ENCODE measurements at regions not wholly inside any gene's neighbourhood (a gene's known extent, or its start where the extent isn't known, plus 50 kb on each side); places are given as distances from the start of the nearest gene placed in this dataset.

- no peak for DNase-seq
These were observed 205.8 kb upstream of the CYRIA start for GRCh38 chr2:16871411-16871810.

- no peak for DNase-seq
These were observed 204.9 kb upstream of the CYRIA start for GRCh38 chr2:16870491-16871076.

- no peak for DNase-seq
These were observed 204.1 kb upstream of the CYRIA start for GRCh38 chr2:16869711-16870110.

- no peak for DNase-seq
These were observed 196.8 kb upstream of the CYRIA start for GRCh38 chr2:16862471-16862870.

- DNase-seq = peak; percentile 51
These were observed 195.9 kb upstream of the CYRIA start for GRCh38 chr2:16861530-16861929.

GRCh38 chr2:16861111-16861510, 195.5 kb upstream of the CYRIA start:
- no peak for DNase-seq

GRCh38 chr2:16860627-16861026, 195.0 kb upstream of the CYRIA start:
- DNase-seq = no peak

- no peak for DNase-seq
These were observed 189.5 kb upstream of the CYRIA start for GRCh38 chr2:16855183-16855582.

GRCh38 chr2:16853088-16853487, 187.5 kb upstream of the CYRIA start:
- DNase-seq = no peak

GRCh38 chr2:16852651-16853050, 187.0 kb upstream of the CYRIA start:
- DNase-seq = peak; percentile 18

- DNase-seq = no peak
These were observed 185.5 kb upstream of the CYRIA start for GRCh38 chr2:16851126-16851525.

- DNase-seq = no peak
These were observed 175.0 kb upstream of the CYRIA start for GRCh38 chr2:16840496-16841172.

GRCh38 chr2:16832910-16833309, 167.3 kb upstream of the CYRIA start:
- DNase-seq = no peak

- DNase-seq = no peak
These were observed 163.2 kb upstream of the CYRIA start for GRCh38 chr2:16828828-16829160.

GRCh38 chr2:16828044-16828827, 162.6 kb upstream of the CYRIA start:
- DNase-seq = no peak

- DNase-seq = no peak
These were observed 158.8 kb upstream of the CYRIA start for GRCh38 chr2:16824472-16824871.

- DNase-seq = no peak
These were observed 156.1 kb upstream of the CYRIA start for GRCh38 chr2:16821692-16822091.

GRCh38 chr2:16818203-16818556, 152.5 kb upstream of the CYRIA start:
- no peak for DNase-seq

GRCh38 chr2:16817305-16818202, 151.9 kb upstream of the CYRIA start:
- no peak for DNase-seq

GRCh38 chr2:16816522-16816921, 150.9 kb upstream of the CYRIA start:
- no peak for DNase-seq

- no peak for DNase-seq
These were observed 150.4 kb upstream of the CYRIA start for GRCh38 chr2:16816016-16816415.

GRCh38 chr2:16813593-16813992, 148.0 kb upstream of the CYRIA start:
- no peak for DNase-seq

GRCh38 chr2:16798472-16798871, 132.8 kb upstream of the CYRIA start:
- no peak for DNase-seq
